NCI-H2227 (cell line): ENCODE measurements at regions not wholly inside any gene's neighbourhood (a gene's known extent, or its start where the extent isn't known, plus 50 kb on each side); places are given as distances from the start of the nearest gene placed in this dataset.
A peak's percentile ranks its signal among the peaks of the same experiment; 100 is the strongest.

ENCODE experiments used
- DNase-seq: peaks from one replicate; lab custom pipeline; 2025; ENCODE audit not compliant: unreplicated experiment; lab: John Stamatoyannopoulos, UW

GRCh38 chr6:102387326-102388033 lies 994.0 kb downstream of the GRIK2 start:
- no peak for DNase-seq

GRCh38 chr6:102381203-102381602 lies 987.7 kb downstream of the GRIK2 start:
- no peak for DNase-seq

- peak; percentile 30 for DNase-seq
Observed at GRCh38 chr6:102356170-102356569, 962.7 kb downstream of the GRIK2 start.

- no peak for DNase-seq
Observed at GRCh38 chr6:102355578-102355977, 962.1 kb downstream of the GRIK2 start.

GRCh38 chr6:102352552-102352951 lies 959.0 kb downstream of the GRIK2 start:
- DNase-seq, result no peak

GRCh38 chr6:102344769-102345168 lies 951.3 kb downstream of the GRIK2 start:
- DNase-seq, result no peak

GRCh38 chr6:102340311-102340710 lies 946.8 kb downstream of the GRIK2 start:
- no peak for DNase-seq

GRCh38 chr6:102333736-102334135 lies 940.2 kb downstream of the GRIK2 start:
- no peak for DNase-seq

GRCh38 chr6:102327697-102328225 lies 934.3 kb downstream of the GRIK2 start:
- DNase-seq, result no peak

- DNase-seq, result no peak
Observed at GRCh38 chr6:102313699-102314098, 920.2 kb downstream of the GRIK2 start.

GRCh38 chr6:102309700-102310099 lies 916.2 kb downstream of the GRIK2 start:
- DNase-seq, result no peak

- no peak for DNase-seq
Observed at GRCh38 chr6:102300350-102300749, 906.8 kb downstream of the GRIK2 start.

GRCh38 chr6:102298051-102298450 lies 904.5 kb downstream of the GRIK2 start:
- no peak for DNase-seq
